Astrocyte (in vitro differentiated cells and primary cell): ENCODE measurements at regions not wholly inside any gene's neighbourhood (a gene's known extent, or its start where the extent isn't known, plus 50 kb on each side); places are given as distances from the start of the nearest gene placed in this dataset.

ENCODE experiments used
- DNase-seq: peaks from one replicate; pipeline ENCODE4 v3.0.0-alpha.2; 2010; ENCODE audit warnings: low read depth
- FAIRE-seq: peaks from 2 replicates; lab custom pipeline; 2011; peaks lifted over from hg19 to GRCh38; lab: Jason Lieb, UNC
- H2AFZ ChIP-seq: 2 replicates; pipeline ENCODE4 v1.6.0; 2012; ENCODE audit warnings: low read depth, low read length, inconsistent platforms
- H3K27ac ChIP-seq: 2 replicates; pipeline ENCODE4 v1.5.1; 2011; ENCODE audit warnings: low read depth, low read length, inconsistent platforms
- H3K27me3 ChIP-seq: 2 replicates; pipeline ENCODE4 v1.6.0; 2011; ENCODE audit warnings: low read length, inconsistent platforms; ENCODE audit not compliant: insufficient read depth
- H3K36me3 ChIP-seq: 2 replicates; pipeline ENCODE4 v1.5.1; 2011; ENCODE audit warnings: low read length, inconsistent platforms; ENCODE audit not compliant: insufficient read depth
- H3K4me1 ChIP-seq: 2 replicates; pipeline ENCODE4 v1.5.1; 2011; ENCODE audit warnings: low read length, inconsistent platforms; ENCODE audit not compliant: insufficient read depth
- H3K4me2 ChIP-seq: 2 replicates; pipeline ENCODE4 v1.6.0; 2012; ENCODE audit warnings: low read length, inconsistent platforms
- H3K4me3 ChIP-seq: 2 replicates; pipeline ENCODE4 v1.5.1; 2011; ENCODE audit warnings: low read depth, mild to moderate bottlenecking, low read length, inconsistent platforms; ENCODE audit not compliant: insufficient read depth
- H3K79me2 ChIP-seq: 2 replicates; pipeline ENCODE4 v1.6.0; 2012; ENCODE audit warnings: mild to moderate bottlenecking, low read length, inconsistent platforms; ENCODE audit not compliant: insufficient read depth
- H3K9ac ChIP-seq: 2 replicates; pipeline ENCODE4 v1.6.0; 2012; ENCODE audit warnings: mild to moderate bottlenecking, low read length, inconsistent platforms
- H3K9me3 ChIP-seq: 2 replicates; pipeline ENCODE4 v1.5.1; 2012; ENCODE audit warnings: low read depth, mild to moderate bottlenecking, low read length, inconsistent platforms; ENCODE audit not compliant: insufficient read depth
- H4K20me1 ChIP-seq: 2 replicates; pipeline ENCODE4 v1.6.0; 2012; ENCODE audit warnings: low read length, inconsistent platforms; ENCODE audit not compliant: insufficient read depth
- H3K27ac Mint-ChIP-seq: one replicate; pipeline ENCODE4 v1.8.0; 2021; ENCODE audit warnings: mild to moderate bottlenecking, mixed read lengths; ENCODE audit not compliant: unreplicated experiment
- H3K27me3 Mint-ChIP-seq: one replicate; pipeline ENCODE4 v1.8.0; 2021; ENCODE audit warnings: low read depth, mixed read lengths; ENCODE audit not compliant: unreplicated experiment
- H3K36me3 Mint-ChIP-seq: one replicate; pipeline ENCODE4 v1.8.0; 2021; ENCODE audit warnings: low read depth, mixed read lengths; ENCODE audit not compliant: unreplicated experiment
- H3K4me1 Mint-ChIP-seq: one replicate; pipeline ENCODE4 v1.8.0; 2021; ENCODE audit warnings: low read depth, mixed read lengths; ENCODE audit not compliant: unreplicated experiment
- H3K4me3 Mint-ChIP-seq: one replicate; pipeline ENCODE4 v1.8.0; 2021; ENCODE audit warnings: mild to moderate bottlenecking, moderate library complexity, mixed read lengths; ENCODE audit not compliant: unreplicated experiment
- H3K9me3 Mint-ChIP-seq: one replicate; pipeline ENCODE4 v1.8.0; 2021; ENCODE audit warnings: mild to moderate bottlenecking, mixed read lengths; ENCODE audit not compliant: unreplicated experiment
- CTCF ChIP-seq: IDR thresholded peaks from 2 replicates; pipeline ENCODE4 v1.5.1; 2011; ENCODE audit warnings: low read depth, mild to moderate bottlenecking, inconsistent platforms, low read length, moderate library complexity; ENCODE audit not compliant: insufficient read depth
- EZH2 ChIP-seq: IDR thresholded peaks from 2 replicates; pipeline ENCODE4 v1.6.1; 2012; ENCODE audit warnings: mild to moderate bottlenecking, low read length, inconsistent platforms; ENCODE audit not compliant: insufficient read depth

GRCh38 chr6:103367212-103367611 is 1492.5 kb downstream of the HACE1 start:
- TF ChIP-seq CTCF, result no peak
- TF ChIP-seq EZH2, result no peak
- Histone ChIP-seq H3K9ac (no peak overlapping the region), H3K9me3 (peaks cover 2% of the 10 kb centered on the region), H2AFZ (no peak overlapping the region), H3K36me3 (no peaks in the 10 kb centered on the region), H3K27me3 (no peaks in the 10 kb centered on the region), H3K4me3 (no peak overlapping the region), H3K27ac (no peak overlapping the region), H3K4me2 (no peak overlapping the region), H3K4me1 (no peaks in the 10 kb centered on the region), H3K79me2 (no peaks in the 10 kb centered on the region), H4K20me1 (no peaks in the 10 kb centered on the region)
- H3K4me3 Mint-ChIP-seq, result no peak overlapping the region
- H3K9me3 Mint-ChIP-seq, result no peaks in the 10 kb centered on the region
- H3K27me3 Mint-ChIP-seq, result no peaks in the 10 kb centered on the region
- no peaks in the 10 kb centered on the region for H3K4me1 Mint-ChIP-seq
- H3K27ac Mint-ChIP-seq, result no peak overlapping the region
- DNase-seq, result no peak
- FAIRE-seq, result no peak
- H3K36me3 Mint-ChIP-seq, result no peaks in the 10 kb centered on the region

GRCh38 chr6:103356531-103356930 is 1503.2 kb downstream of the HACE1 start:
- Histone ChIP-seq H3K27ac (no peak overlapping the region), H3K4me2 (no peak overlapping the region), H2AFZ (no peak overlapping the region), H3K27me3 (no peaks in the 10 kb centered on the region), H3K4me3 (no peak overlapping the region), H3K9me3 (peaks cover 4% of the 10 kb centered on the region), H3K36me3 (no peaks in the 10 kb centered on the region), H3K79me2 (no peaks in the 10 kb centered on the region), H3K9ac (no peak overlapping the region), H4K20me1 (no peaks in the 10 kb centered on the region), H3K4me1 (no peaks in the 10 kb centered on the region)
- no peak overlapping the region for H3K4me3 Mint-ChIP-seq
- TF ChIP-seq EZH2, result no peak
- no peak for TF ChIP-seq CTCF
- H3K9me3 Mint-ChIP-seq, result no peaks in the 10 kb centered on the region
- H3K4me1 Mint-ChIP-seq, result no peaks in the 10 kb centered on the region
- H3K36me3 Mint-ChIP-seq, result no peaks in the 10 kb centered on the region
- H3K27me3 Mint-ChIP-seq, result no peaks in the 10 kb centered on the region
- no peak for DNase-seq
- H3K27ac Mint-ChIP-seq, result no peak overlapping the region
- FAIRE-seq, result no peak

- Histone ChIP-seq H3K4me3 (no peak overlapping the region), H4K20me1 (no peaks in the 10 kb centered on the region), H3K27ac (no peak overlapping the region), H3K4me1 (no peaks in the 10 kb centered on the region), H3K9me3 (no peaks in the 10 kb centered on the region), H3K79me2 (no peaks in the 10 kb centered on the region), H3K27me3 (no peaks in the 10 kb centered on the region), H3K4me2 (no peak overlapping the region), H3K9ac (no peak overlapping the region), H2AFZ (no peak overlapping the region), H3K36me3 (no peaks in the 10 kb centered on the region)
- H3K4me1 Mint-ChIP-seq, result no peaks in the 10 kb centered on the region
- no peaks in the 10 kb centered on the region for H3K27me3 Mint-ChIP-seq
- TF ChIP-seq EZH2 (no peak), CTCF (no peak)
- DNase-seq (no peak), FAIRE-seq (no peak)
- no peaks in the 10 kb centered on the region for H3K9me3 Mint-ChIP-seq
- no peak overlapping the region for H3K27ac Mint-ChIP-seq
- no peak overlapping the region for H3K4me3 Mint-ChIP-seq
- no peaks in the 10 kb centered on the region for H3K36me3 Mint-ChIP-seq
Measured at GRCh38 chr6:103344554-103345163, 1515.1 kb downstream of the HACE1 start.
